ENCODE measurements at regions not wholly inside any gene's neighbourhood (a gene's known extent, or its start where the extent isn't known, plus 50 kb on each side); places are given as distances from the start of the nearest gene placed in this dataset.

- DNase-seq, result no peak
Observed at GRCh38 chr6:6843777-6844176, 255.3 kb downstream of the LY86 start.

DNA sequence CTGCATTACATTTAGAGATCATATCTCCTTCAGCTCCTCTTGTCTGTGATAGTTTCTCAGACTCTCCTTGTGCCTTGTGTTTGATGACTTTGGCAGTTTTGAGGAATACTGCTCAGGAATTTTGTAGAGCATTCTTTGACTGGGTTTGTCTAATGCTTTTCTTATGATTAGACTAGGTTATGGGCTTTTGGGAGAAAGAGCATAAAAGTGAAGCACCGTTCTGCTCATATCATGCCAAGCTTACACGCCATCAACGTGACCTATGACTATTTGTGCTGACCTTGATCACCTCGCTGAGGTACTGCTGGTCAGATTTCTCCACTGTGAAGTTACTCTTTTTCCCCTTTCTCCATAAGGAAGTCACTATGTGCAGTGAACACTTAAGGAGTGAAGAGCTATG is 256.0 kb downstream of the LY86 start:
- no peak for DNase-seq

- DNase-seq, result no peak
Observed at GRCh38 chr6:6845603-6846002, 257.1 kb downstream of the LY86 start.

- DNase-seq, result no peak
Observed at GRCh38 chr6:6847591-6847990, 259.1 kb downstream of the LY86 start.

- no peak for DNase-seq
Observed at GRCh38 chr6:6851059-6851948, 256.5 kb upstream of the RREB1 start.

GRCh38 chr6:6851949-6852261 is 255.9 kb upstream of the RREB1 start:
- DNase-seq, result no peak

- peak; percentile 47 to 55 for DNase-seq
Observed at GRCh38 chr6:6856538-6857523, 250.9 kb upstream of the RREB1 start.

- no peak for DNase-seq
Observed at GRCh38 chr6:6857528-6857927, 250.2 kb upstream of the RREB1 start.

GRCh38 chr6:6858533-6858982 is 249.2 kb upstream of the RREB1 start:
- no peak for DNase-seq

- no peak for DNase-seq
Observed at GRCh38 chr6:6859105-6859504, 248.7 kb upstream of the RREB1 start.

GRCh38 chr6:6859722-6860121 is 248.0 kb upstream of the RREB1 start:
- no peak for DNase-seq

- no peak for DNase-seq
Observed at GRCh38 chr6:6860863-6861262, 246.9 kb upstream of the RREB1 start.

DNA sequence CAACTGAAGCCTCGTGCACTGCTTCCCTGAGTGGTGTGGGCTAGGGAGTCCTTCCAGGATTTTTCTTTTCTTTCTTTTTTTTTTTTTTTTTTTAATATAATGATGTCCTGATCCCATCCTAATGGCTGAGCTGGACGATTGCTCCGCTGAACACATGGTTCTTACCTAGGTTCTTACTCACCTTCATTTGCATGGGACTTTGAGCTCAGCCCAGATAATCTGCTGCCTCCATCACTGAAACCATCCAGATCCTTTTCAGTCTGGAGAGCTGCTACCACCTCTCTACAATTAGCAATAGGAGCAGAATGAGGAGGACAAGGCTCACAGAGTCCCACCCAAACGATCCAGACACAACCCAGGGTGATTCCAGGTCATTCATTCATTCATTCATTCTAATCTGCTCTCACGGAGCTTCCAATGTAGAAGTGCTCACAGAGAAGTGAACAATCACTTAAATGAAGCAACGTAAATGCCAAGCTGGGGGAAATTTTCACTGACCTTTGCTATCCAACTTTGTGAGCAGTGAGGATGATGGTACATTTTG is 246.3 kb upstream of the RREB1 start:
- DNase-seq, result no peak

- no peak for DNase-seq
Observed at GRCh38 chr6:6861995-6862394, 245.8 kb upstream of the RREB1 start.

- no peak for DNase-seq
Observed at GRCh38 chr6:6863970-6864639, 243.7 kb upstream of the RREB1 start.

DNA sequence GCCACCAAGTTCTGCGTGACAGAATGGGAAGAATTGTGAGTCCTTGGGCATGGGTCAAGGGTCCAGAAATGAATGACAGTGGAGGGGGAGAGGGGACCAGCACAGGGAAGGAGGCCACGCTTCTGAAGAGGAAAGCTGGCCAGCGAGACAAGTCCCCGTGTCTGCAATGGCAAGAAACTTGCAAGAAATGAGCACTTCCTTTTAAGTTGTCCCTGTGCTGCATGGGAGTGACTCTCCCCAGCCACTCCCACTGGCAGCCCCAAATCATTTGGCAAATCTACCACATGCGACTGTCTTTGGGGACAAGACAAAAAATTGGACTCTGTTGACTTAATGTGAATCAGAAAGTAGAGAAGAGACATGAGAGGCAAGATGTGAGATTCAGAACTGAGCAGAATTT is 242.2 kb upstream of the RREB1 start:
- DNase-seq, result no peak

- DNase-seq, result no peak
Observed at GRCh38 chr6:6866656-6867403, 240.9 kb upstream of the RREB1 start.

GRCh38 chr6:6867404-6867799 is 240.4 kb upstream of the RREB1 start:
- DNase-seq, result no peak

DNA sequence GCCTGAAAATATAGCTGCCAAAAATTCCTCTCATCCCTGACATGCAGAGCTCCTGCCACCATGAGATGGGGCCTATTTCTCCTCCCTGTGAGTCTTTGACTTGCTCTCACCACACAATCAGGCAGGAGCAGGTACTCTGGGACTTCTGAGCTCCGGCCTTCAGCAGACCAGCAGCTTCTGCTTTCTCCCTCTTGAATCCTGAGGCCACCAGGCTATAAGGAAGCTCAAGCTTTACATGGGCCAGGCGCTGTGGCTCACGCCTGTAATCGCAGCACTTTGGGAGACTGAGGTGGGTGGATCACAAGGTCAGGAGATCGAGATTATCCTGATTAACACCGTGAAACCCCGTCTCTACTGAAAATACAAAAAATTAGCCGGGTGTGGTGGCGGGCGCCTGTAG is 238.7 kb upstream of the RREB1 start:
- DNase-seq, result no peak

DNA sequence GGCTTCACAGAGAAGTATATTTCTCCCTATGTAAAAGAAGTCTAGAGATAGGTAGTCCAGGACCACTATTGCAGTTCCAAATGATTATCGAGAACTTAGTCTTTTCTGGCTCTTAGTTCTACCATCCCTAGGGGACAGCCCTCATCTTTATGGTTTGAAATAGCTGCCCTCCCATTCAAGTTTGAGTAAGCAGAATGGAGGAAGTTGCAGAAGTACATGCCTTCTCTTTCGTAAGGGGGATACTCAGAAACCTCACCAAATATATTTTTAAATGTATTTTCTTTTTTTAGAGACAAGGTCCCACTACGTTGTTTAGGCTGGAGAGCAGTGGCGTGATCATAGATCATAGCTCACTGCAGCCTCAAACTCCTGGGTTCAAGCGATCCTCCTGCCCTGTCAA is 236.8 kb upstream of the RREB1 start:
- DNase-seq, result no peak

GRCh38 chr6:6872459-6873344 is 235.1 kb upstream of the RREB1 start:
- no peak for DNase-seq

All from stimulated activated CD4-positive, alpha-beta T cell treated with anti-CD3 and anti-CD28 coated beads, Interleukin-2, amount 100 ng/mL, for 24 hours (primary cell).